GM18951 (cell line): ENCODE measurements at regions not wholly inside any gene's neighbourhood (a gene's known extent, or its start where the extent isn't known, plus 50 kb on each side); places are given as distances from the start of the nearest gene placed in this dataset.
"Not testable (repeated sequence)": the region's sequence is repeated elsewhere in the genome, so short reads cannot be mapped to it uniquely, and the experiment has no call there.

ENCODE experiments used
- POLR2A ChIP-seq: IDR thresholded peaks from 4 replicates; pipeline ENCODE4 v1.6.1; 2011; ENCODE audit warnings: mild to moderate bottlenecking; ENCODE audit not compliant: insufficient read length, insufficient read depth; ENCODE audit errors: extremely low read depth
- in situ Hi-C: fragments of 300-500 bp; cut with MboI; formaldehyde crosslinking; loops from one replicate; pipeline ENCODE4 v1.12.0; 2022; ENCODE audit warnings: low sequenced_read_pairs, mixed read lengths, inconsistent platforms; ENCODE audit not compliant: unreplicated experiment

- in situ Hi-C loops = no loop called here
- no peak for TF ChIP-seq POLR2A
These were observed 163.7 kb downstream of the MOBP start for GRCh38 chr3:39631136-39631535.

- in situ Hi-C loops = no loop called here
- TF ChIP-seq POLR2A = no peak
These were observed 170.3 kb downstream of the MOBP start for GRCh38 chr3:39637807-39638206.

- in situ Hi-C loops = no loop called here
- TF ChIP-seq POLR2A = no peak
These were observed 170.8 kb downstream of the MOBP start for GRCh38 chr3:39638301-39638700.

- in situ Hi-C loops = no loop called here
- TF ChIP-seq POLR2A = no peak
These were observed 169.8 kb upstream of the MYRIP start for GRCh38 chr3:39639344-39640236.

GRCh38 chr3:39641274-39641673, 168.1 kb upstream of the MYRIP start:
- TF ChIP-seq POLR2A = no peak
- in situ Hi-C loops = no loop called here

- in situ Hi-C loops = no loop called here
- no peak for TF ChIP-seq POLR2A
These were observed 165.2 kb upstream of the MYRIP start for GRCh38 chr3:39644176-39644575.

GRCh38 chr3:39651256-39651655, 158.2 kb upstream of the MYRIP start:
- in situ Hi-C loops = not testable (repeated sequence)

GRCh38 chr3:39651993-39652739, 157.2 kb upstream of the MYRIP start:
- in situ Hi-C loops = no loop called here
- TF ChIP-seq POLR2A = no peak

GRCh38 chr3:39655718-39656117, 153.7 kb upstream of the MYRIP start:
- in situ Hi-C loops = not testable (repeated sequence)

GRCh38 chr3:39657075-39657474, 152.3 kb upstream of the MYRIP start:
- TF ChIP-seq POLR2A = no peak
- in situ Hi-C loops = no loop called here

- in situ Hi-C loops = no loop called here
- no peak for TF ChIP-seq POLR2A
These were observed 151.6 kb upstream of the MYRIP start for GRCh38 chr3:39657775-39658174.

- in situ Hi-C loops = no loop called here
- no peak for TF ChIP-seq POLR2A
These were observed 144.5 kb upstream of the MYRIP start for GRCh38 chr3:39664931-39665330.

- in situ Hi-C loops = no loop called here
- TF ChIP-seq POLR2A = no peak
These were observed 144.0 kb upstream of the MYRIP start for GRCh38 chr3:39665441-39665840.

GRCh38 chr3:39668420-39668819, 141.0 kb upstream of the MYRIP start:
- TF ChIP-seq POLR2A = no peak
- in situ Hi-C loops = no loop called here

- in situ Hi-C loops = no loop called here
- no peak for TF ChIP-seq POLR2A
These were observed 138.3 kb upstream of the MYRIP start for GRCh38 chr3:39671116-39671515.
